ENCODE measurements at regions not wholly inside any gene's neighbourhood (a gene's known extent, or its start where the extent isn't known, plus 50 kb on each side); places are given as distances from the start of the nearest gene placed in this dataset.

GRCh38 chr19:28425046-28425931 is 787.7 kb downstream of the UQCRFS1 start:
- DNase-seq (ENCODE audit: low spot score) (no peak), ATAC-seq (no peak)
- Mint-ChIP-seq H3K27me3 (ENCODE audit: low read depth) (no peaks in the 10 kb centered on the region; the same call in 1 of the 2 replicates), H3K9me3 (peaks cover 4% of the 10 kb centered on the region; the same call in 1 of the 2 replicates), H3K27ac (peak overlapping the region; percentile 94), H3K4me3 (no peak overlapping the region), H3K36me3 (no peaks in the 10 kb centered on the region), H3K4me1 (peaks cover 56% of the 10 kb centered on the region)
- ChIA-PET CTCF (interaction anchor here (1.1 to 1.6 kb wide), 4 partner anchors 44 to 302 kb away, joined by 3 to 5 read pairs (median 3); no protein-coding TSS in a partner anchor), POLR2A (no interaction called here)
- TF ChIP-seq MXD4 (CRISPR knock-in tag; IDR thresholded peaks at IDR 0.05; ENCODE audit: borderline replicate concordance) (no peak), ZNF138 (CRISPR knock-in tag; conservative IDR thresholded peaks at IDR 0.05) (no peak), JAZF1 (CRISPR knock-in tag; IDR thresholded peaks at IDR 0.05) (no peak), EMX1 (CRISPR knock-in tag; IDR thresholded peaks at IDR 0.05) (no peak)

DNA sequence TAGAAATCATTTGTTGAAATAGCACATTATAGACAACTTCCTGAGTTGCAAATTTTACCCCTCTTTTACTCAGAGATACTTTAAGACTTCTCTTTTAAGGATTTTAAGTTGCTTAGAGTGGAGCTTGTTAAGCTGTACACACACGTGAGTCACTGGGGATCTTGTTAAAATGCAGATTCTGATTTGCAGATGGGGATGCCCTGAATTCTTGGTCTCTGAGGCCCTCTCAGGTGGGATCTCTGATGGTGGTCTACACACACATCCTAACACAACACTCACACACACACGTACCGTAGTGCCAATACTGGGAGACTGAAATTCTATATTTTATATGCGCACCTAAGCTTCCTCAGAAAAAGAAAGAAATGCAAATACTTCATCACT is 788.3 kb downstream of the UQCRFS1 start:
- no peak for ATAC-seq
- Mint-ChIP-seq H3K36me3 (no peaks in the 10 kb centered on the region), H3K9me3 (no peaks in the 10 kb centered on the region), H3K27ac (peak overlapping the region; percentile 94), H3K27me3 (ENCODE audit: low read depth) (no peaks in the 10 kb centered on the region; the same call in 1 of the 2 replicates), H3K4me1 (peaks cover 56% of the 10 kb centered on the region), H3K4me3 (no peak overlapping the region)
- ChIA-PET POLR2A (no interaction called here), CTCF (interaction anchor here (1.1 to 2.4 kb wide), 6 partner anchors 21 to 454 kb away, joined by 3 to 8 read pairs (median 4); no protein-coding TSS in a partner anchor)
- DNase-seq (ENCODE audit: low spot score): no peak
- no peak for TF ChIP-seq NFYB (CRISPR knock-in tag; conservative IDR thresholded peaks at IDR 0.05; ENCODE audit: low read depth)
- TF ChIP-seq OVOL2 (CRISPR knock-in tag; IDR thresholded peaks at IDR 0.05; ENCODE audit: borderline replicate concordance): no peak
- no peak for TF ChIP-seq TCF7 (CRISPR knock-in tag; IDR thresholded peaks at IDR 0.05; ENCODE audit: low read depth)
- no peak for TF ChIP-seq CREB1 (CRISPR knock-in tag; IDR thresholded peaks at IDR 0.05)
- TF ChIP-seq, protein P1, sequence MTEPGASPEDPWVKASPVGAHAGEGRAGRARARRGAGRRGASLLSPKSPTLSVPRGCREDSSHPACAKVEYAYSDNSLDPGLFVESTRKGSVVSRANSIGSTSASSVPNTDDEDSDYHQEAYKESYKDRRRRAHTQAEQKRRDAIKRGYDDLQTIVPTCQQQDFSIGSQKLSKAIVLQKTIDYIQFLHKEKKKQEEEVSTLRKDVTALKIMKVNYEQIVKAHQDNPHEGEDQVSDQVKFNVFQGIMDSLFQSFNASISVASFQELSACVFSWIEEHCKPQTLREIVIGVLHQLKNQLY (CRISPR knock-in tag; IDR thresholded peaks at IDR 0.05): no peak
- TF ChIP-seq, protein P2, sequence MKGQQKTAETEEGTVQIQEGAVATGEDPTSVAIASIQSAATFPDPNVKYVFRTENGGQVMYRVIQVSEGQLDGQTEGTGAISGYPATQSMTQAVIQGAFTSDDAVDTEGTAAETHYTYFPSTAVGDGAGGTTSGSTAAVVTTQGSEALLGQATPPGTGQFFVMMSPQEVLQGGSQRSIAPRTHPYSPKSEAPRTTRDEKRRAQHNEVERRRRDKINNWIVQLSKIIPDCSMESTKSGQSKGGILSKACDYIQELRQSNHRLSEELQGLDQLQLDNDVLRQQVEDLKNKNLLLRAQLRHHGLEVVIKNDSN (CRISPR knock-in tag; IDR thresholded peaks at IDR 0.05): no peak
- TF ChIP-seq, protein P3, sequence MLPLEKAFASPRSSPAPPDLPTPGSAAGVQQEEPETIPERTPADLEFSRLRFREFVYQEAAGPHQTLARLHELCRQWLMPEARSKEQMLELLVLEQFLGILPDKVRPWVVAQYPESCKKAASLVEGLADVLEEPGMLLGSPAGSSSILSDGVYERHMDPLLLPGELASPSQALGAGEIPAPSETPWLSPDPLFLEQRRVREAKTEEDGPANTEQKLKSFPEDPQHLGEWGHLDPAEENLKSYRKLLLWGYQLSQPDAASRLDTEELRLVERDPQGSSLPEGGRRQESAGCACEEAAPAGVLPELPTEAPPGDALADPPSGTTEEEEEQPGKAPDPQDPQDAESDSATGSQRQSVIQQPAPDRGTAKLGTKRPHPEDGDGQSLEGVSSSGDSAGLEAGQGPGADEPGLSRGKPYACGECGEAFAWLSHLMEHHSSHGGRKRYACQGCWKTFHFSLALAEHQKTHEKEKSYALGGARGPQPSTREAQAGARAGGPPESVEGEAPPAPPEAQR (CRISPR knock-in tag; IDR thresholded peaks at IDR 0.05): no peak
- no peak for TF ChIP-seq ZNF232 (CRISPR knock-in tag; IDR thresholded peaks at IDR 0.05)
- TF ChIP-seq, protein P4, sequence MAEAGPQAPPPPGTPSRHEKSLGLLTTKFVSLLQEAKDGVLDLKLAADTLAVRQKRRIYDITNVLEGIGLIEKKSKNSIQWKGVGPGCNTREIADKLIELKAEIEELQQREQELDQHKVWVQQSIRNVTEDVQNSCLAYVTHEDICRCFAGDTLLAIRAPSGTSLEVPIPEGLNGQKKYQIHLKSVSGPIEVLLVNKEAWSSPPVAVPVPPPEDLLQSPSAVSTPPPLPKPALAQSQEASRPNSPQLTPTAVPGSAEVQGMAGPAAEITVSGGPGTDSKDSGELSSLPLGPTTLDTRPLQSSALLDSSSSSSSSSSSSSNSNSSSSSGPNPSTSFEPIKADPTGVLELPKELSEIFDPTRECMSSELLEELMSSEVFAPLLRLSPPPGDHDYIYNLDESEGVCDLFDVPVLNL (CRISPR knock-in tag; IDR thresholded peaks at IDR 0.05; ENCODE audit: borderline replicate concordance, low read depth): no peak
- no peak for TF ChIP-seq ZMAT4 (CRISPR knock-in tag; IDR thresholded peaks at IDR 0.05)
- TF ChIP-seq, protein P5, sequence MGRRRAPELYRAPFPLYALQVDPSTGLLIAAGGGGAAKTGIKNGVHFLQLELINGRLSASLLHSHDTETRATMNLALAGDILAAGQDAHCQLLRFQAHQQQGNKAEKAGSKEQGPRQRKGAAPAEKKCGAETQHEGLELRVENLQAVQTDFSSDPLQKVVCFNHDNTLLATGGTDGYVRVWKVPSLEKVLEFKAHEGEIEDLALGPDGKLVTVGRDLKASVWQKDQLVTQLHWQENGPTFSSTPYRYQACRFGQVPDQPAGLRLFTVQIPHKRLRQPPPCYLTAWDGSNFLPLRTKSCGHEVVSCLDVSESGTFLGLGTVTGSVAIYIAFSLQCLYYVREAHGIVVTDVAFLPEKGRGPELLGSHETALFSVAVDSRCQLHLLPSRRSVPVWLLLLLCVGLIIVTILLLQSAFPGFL (CRISPR knock-in tag; IDR thresholded peaks at IDR 0.05; ENCODE audit: borderline replicate concordance): no peak
- no peak for TF ChIP-seq NR1H2 (CRISPR knock-in tag; IDR thresholded peaks at IDR 0.05)
- TF ChIP-seq EMX1 (CRISPR knock-in tag; IDR thresholded peaks at IDR 0.05): no peak
- TF ChIP-seq CTCF (IDR thresholded peaks at IDR 0.05): no peak
- TF ChIP-seq MXD4 (CRISPR knock-in tag; IDR thresholded peaks at IDR 0.05; ENCODE audit: borderline replicate concordance): no peak

Measured in WTC11 (cell line).